Osteoblast (primary cell): ENCODE measurements at regions not wholly inside any gene's neighbourhood (a gene's known extent, or its start where the extent isn't known, plus 50 kb on each side); places are given as distances from the start of the nearest gene placed in this dataset.

Experiments used
- DNase-seq: peaks from one replicate; pipeline ENCODE4 v3.0.0; 2011; ENCODE audit warnings: low spot score, mixed read lengths; ENCODE audit not compliant: insufficient read length; ENCODE audit errors: missing footprints
- H2AFZ ChIP-seq: 2 replicates; pipeline ENCODE4 v1.6.0; 2011; ENCODE audit warnings: mild to moderate bottlenecking, low read length
- H3K27ac ChIP-seq: 2 replicates; pipeline ENCODE4 v1.5.1; 2011; ENCODE audit warnings: mild to moderate bottlenecking, low read depth, low read length, moderate library complexity
- H3K27me3 ChIP-seq: 2 replicates; pipeline ENCODE4 v1.6.0; 2012; ENCODE audit warnings: mild to moderate bottlenecking, control low read depth, inconsistent platforms, low read length, moderate library complexity; ENCODE audit not compliant: insufficient read depth
- H3K36me3 ChIP-seq: 2 replicates; pipeline ENCODE4 v1.5.1; 2011; ENCODE audit warnings: mild to moderate bottlenecking, low read length, control low read depth, moderate library complexity; ENCODE audit not compliant: insufficient read depth
- H3K4me1 ChIP-seq: 2 replicates; pipeline ENCODE4 v1.5.1; 2011; ENCODE audit warnings: mild to moderate bottlenecking, low read length, control low read depth, moderate library complexity; ENCODE audit not compliant: insufficient read depth
- H3K4me2 ChIP-seq: 2 replicates; pipeline ENCODE4 v1.6.0; 2011; ENCODE audit warnings: mild to moderate bottlenecking, low read length; ENCODE audit not compliant: insufficient read depth
- H3K4me3 ChIP-seq: fragments of 200-600 bp; sonication (generic); 3 replicates; pipeline ENCODE4 v1.5.1; 2012; ENCODE audit warnings: mild to moderate bottlenecking, low read length, inconsistent platforms; ENCODE audit not compliant: insufficient read depth
- H3K79me2 ChIP-seq: 2 replicates; pipeline ENCODE4 v1.6.0; 2012; ENCODE audit warnings: mild to moderate bottlenecking, low read length, control low read depth, inconsistent platforms; ENCODE audit not compliant: insufficient read depth
- H3K9me3 ChIP-seq: 2 replicates; pipeline ENCODE4 v1.5.1; 2011; ENCODE audit warnings: low read depth, low read length, control low read depth
- H4K20me1 ChIP-seq: 2 replicates; pipeline ENCODE4 v1.6.0; 2012; ENCODE audit warnings: mild to moderate bottlenecking, low read length, control low read depth; ENCODE audit not compliant: insufficient read depth
- CTCF ChIP-seq: IDR thresholded peaks from 2 replicates; pipeline ENCODE4 v1.5.1; 2011; ENCODE audit warnings: mild to moderate bottlenecking, low read depth, low read length, moderate library complexity; ENCODE audit errors: extremely low read depth

- Histone ChIP-seq H3K4me3 (no peak overlapping the region), H3K27me3 (no peaks in the 10 kb centered on the region), H2AFZ (no peak overlapping the region), H3K9me3 (no peaks in the 10 kb centered on the region), H3K79me2 (no peaks in the 10 kb centered on the region), H3K4me1 (no peaks in the 10 kb centered on the region), H3K4me2 (no peak overlapping the region), H4K20me1 (no peaks in the 10 kb centered on the region), H3K36me3 (no peaks in the 10 kb centered on the region), H3K27ac (no peak overlapping the region)
- DNase-seq = no peak
- no peak for TF ChIP-seq CTCF
These were observed 342.3 kb upstream of the ADAMTS9 start for GRCh38 chr3:65030014-65030627.

GRCh38 chr3:65029130-65029529, 341.3 kb upstream of the ADAMTS9 start:
- no peak overlapping the region for H3K27ac ChIP-seq
- no peak overlapping the region for H3K4me3 ChIP-seq
- no peaks in the 10 kb centered on the region for H3K9me3 ChIP-seq
- DNase-seq = no peak
- H3K4me2 ChIP-seq = no peak overlapping the region
- no peak for TF ChIP-seq CTCF
- H2AFZ ChIP-seq = no peak overlapping the region
- H3K79me2 ChIP-seq = no peaks in the 10 kb centered on the region
- H3K36me3 ChIP-seq = no peaks in the 10 kb centered on the region
- H3K27me3 ChIP-seq = no peaks in the 10 kb centered on the region
- H4K20me1 ChIP-seq = no peaks in the 10 kb centered on the region
- H3K4me1 ChIP-seq = no peaks in the 10 kb centered on the region

GRCh38 chr3:65028024-65028423, 340.2 kb upstream of the ADAMTS9 start:
- no peak overlapping the region for H3K27ac ChIP-seq
- TF ChIP-seq CTCF = no peak
- H3K79me2 ChIP-seq = no peaks in the 10 kb centered on the region
- H3K9me3 ChIP-seq = no peaks in the 10 kb centered on the region
- no peak overlapping the region for H3K4me3 ChIP-seq
- DNase-seq = no peak
- H2AFZ ChIP-seq = no peak overlapping the region
- no peaks in the 10 kb centered on the region for H4K20me1 ChIP-seq
- H3K4me1 ChIP-seq = no peaks in the 10 kb centered on the region
- H3K4me2 ChIP-seq = no peak overlapping the region
- H3K27me3 ChIP-seq = no peaks in the 10 kb centered on the region
- no peaks in the 10 kb centered on the region for H3K36me3 ChIP-seq

GRCh38 chr3:65027335-65027734, 339.5 kb upstream of the ADAMTS9 start:
- no peak for DNase-seq
- Histone ChIP-seq H3K4me3 (no peak overlapping the region), H3K4me1 (no peaks in the 10 kb centered on the region), H3K27me3 (no peaks in the 10 kb centered on the region), H2AFZ (no peak overlapping the region), H3K4me2 (no peak overlapping the region), H4K20me1 (no peaks in the 10 kb centered on the region), H3K9me3 (no peaks in the 10 kb centered on the region), H3K36me3 (no peaks in the 10 kb centered on the region), H3K79me2 (no peaks in the 10 kb centered on the region), H3K27ac (no peak overlapping the region)
- no peak for TF ChIP-seq CTCF
